GM12891 (cell line): ENCODE measurements at regions not wholly inside any gene's neighbourhood (a gene's known extent, or its start where the extent isn't known, plus 50 kb on each side); places are given as distances from the start of the nearest gene placed in this dataset.

Source experiments
- POLR2A ChIP-seq: IDR thresholded peaks from 2 replicates; pipeline ENCODE4 v1.6.1; 2011; ENCODE audit warnings: low read depth, low read length, control low read depth
- POLR2AphosphoS5 ChIP-seq: IDR thresholded peaks from 2 replicates; pipeline ENCODE4 v1.6.1; 2011; ENCODE audit warnings: low read depth, low read length, control low read depth

GRCh38 chr2:122193622-122194021 lies 438.2 kb downstream of the TSN start:
- TF ChIP-seq POLR2A (no peak), POLR2AphosphoS5 (no peak)
